Muscle layer of duodenum (tissue), 2 donors: ENCODE measurements at regions not wholly inside any gene's neighbourhood (a gene's known extent, or its start where the extent isn't known, plus 50 kb on each side); places are given as distances from the start of the nearest gene placed in this dataset.

Experiments
- H3K27ac ChIP-seq: one replicate; pipeline ENCODE4 v1.7.0; 2013; ENCODE audit warnings: mild to moderate bottlenecking, low read length
- H3K27me3 ChIP-seq: one replicate; pipeline ENCODE4 v1.7.0; 2013; ENCODE audit warnings: low read depth, mild to moderate bottlenecking, control low read depth, low read length
- H3K36me3 ChIP-seq, 2 donors: one replicate each; pipeline ENCODE4 v1.7.0; 2013; ENCODE audit warnings: low read length in 2 of 2, control low read depth in 1 of 2, mild to moderate bottlenecking in 1 of 2; ENCODE audit not compliant: insufficient read depth in 2 of 2, control insufficient read depth in 1 of 2
- H3K4me1 ChIP-seq, 2 donors: one replicate each; pipeline ENCODE4 v1.7.0; 2013; ENCODE audit warnings: low read length in 2 of 2, mild to moderate bottlenecking in 2 of 2, control low read depth in 1 of 2, moderate library complexity in 1 of 2; ENCODE audit not compliant: insufficient read depth in 2 of 2, control insufficient read depth in 1 of 2
- H3K4me3 ChIP-seq, 2 donors: one replicate each; pipeline ENCODE4 v1.7.0; 2013; ENCODE audit warnings: low read length in 2 of 2, low read depth in 1 of 2, mild to moderate bottlenecking in 1 of 2
- H3K9me3 ChIP-seq, 2 donors: one replicate each; pipeline ENCODE4 v1.7.0; 2013; ENCODE audit warnings: low read length in 2 of 2, control low read depth in 1 of 2, mild to moderate bottlenecking in 1 of 2; ENCODE audit not compliant: control insufficient read depth in 1 of 2
- donor health status: healthy.

- H3K4me3 ChIP-seq: no peak overlapping the region
- H3K36me3 ChIP-seq: no peaks in the 10 kb centered on the region
- no peaks in the 10 kb centered on the region for H3K4me1 ChIP-seq
- no peaks in the 10 kb centered on the region for H3K9me3 ChIP-seq
- no peak overlapping the region for H3K27ac ChIP-seq
- H3K27me3 ChIP-seq: no peaks in the 10 kb centered on the region
These were observed 242.1 kb downstream of the FGFR2 start for GRCh38 chr10:121356183-121356582.

DNA sequence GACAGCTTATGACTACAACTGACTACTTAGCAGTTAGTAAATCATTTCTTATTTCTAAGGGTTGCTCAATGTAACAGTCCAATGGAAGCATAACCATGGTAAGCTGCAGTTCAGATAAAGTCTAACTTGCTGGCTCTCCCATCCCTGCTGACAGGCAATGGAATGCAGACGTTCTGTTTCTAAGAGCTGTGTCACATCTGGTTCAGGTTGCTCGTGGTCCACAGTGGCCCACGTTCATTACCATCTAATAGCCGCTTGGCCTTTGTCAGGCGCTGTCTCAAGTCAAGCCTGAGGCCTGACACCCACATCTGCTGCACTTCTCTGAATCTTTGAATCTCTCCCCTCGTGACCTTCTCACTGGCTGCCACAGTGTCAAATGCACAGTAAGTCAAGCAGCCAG lies 240.8 kb downstream of the FGFR2 start:
- H3K9me3 ChIP-seq: no peaks in the 10 kb centered on the region
- H3K4me3 ChIP-seq: no peak overlapping the region
- H3K4me1 ChIP-seq: no peaks in the 10 kb centered on the region
- H3K27me3 ChIP-seq: no peaks in the 10 kb centered on the region
- no peak overlapping the region for H3K27ac ChIP-seq
- H3K36me3 ChIP-seq: no peaks in the 10 kb centered on the region

DNA sequence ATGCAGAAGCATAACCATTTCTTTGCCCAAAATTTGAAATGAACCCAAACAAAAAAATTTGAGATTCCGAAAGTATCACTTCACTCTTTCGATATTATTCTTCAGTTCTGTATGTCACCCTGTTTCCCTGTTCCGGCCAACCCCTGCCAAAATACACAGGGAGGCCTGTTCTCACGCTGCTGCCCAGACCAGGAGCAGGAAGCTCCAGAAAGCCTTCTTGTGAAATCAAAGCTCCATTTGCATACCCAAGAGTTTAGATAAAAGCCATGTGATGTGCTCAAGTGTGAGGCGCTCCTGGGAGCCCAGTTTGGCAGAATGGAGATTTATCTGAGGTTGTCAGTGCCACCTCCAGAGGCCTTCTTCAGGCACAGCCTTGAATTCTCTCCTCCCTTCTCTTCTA lies 236.2 kb downstream of the FGFR2 start:
- Histone ChIP-seq H3K4me3 (no peak overlapping the region), H3K27me3 (no peaks in the 10 kb centered on the region), H3K27ac (no peak overlapping the region), H3K36me3 (no peaks in the 10 kb centered on the region), H3K4me1 (no peaks in the 10 kb centered on the region), H3K9me3 (no peaks in the 10 kb centered on the region)

DNA sequence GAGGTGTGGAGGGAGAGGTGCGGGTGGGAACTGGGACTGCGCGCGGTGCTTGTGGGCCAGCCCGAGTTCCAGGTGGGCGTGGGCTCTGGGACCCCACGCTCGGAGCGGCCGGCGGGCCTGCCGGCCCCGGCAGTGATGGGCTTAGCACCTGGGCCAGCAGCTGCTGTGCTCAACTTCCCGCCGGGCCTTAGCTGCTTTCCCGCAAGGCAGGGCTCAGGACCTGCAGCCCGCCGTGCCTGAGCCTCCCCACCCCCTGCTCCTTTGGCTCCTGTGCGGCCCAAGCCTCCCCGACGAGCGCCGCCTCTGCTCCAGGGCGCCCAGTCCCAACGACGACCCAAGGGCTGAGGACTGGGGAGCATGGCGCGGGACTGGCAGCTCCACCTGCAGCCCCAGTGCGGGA lies 232.7 kb downstream of the FGFR2 start:
- Histone ChIP-seq H3K36me3 (no peaks in the 10 kb centered on the region), H3K27me3 (no peaks in the 10 kb centered on the region), H3K27ac (no peak overlapping the region), H3K9me3 (no peaks in the 10 kb centered on the region), H3K4me1 (no peaks in the 10 kb centered on the region), H3K4me3 (no peak overlapping the region)

- no peaks in the 10 kb centered on the region for H3K9me3 ChIP-seq
- H3K27ac ChIP-seq: no peak overlapping the region
- no peaks in the 10 kb centered on the region for H3K27me3 ChIP-seq
- H3K4me1 ChIP-seq: no peaks in the 10 kb centered on the region
- no peaks in the 10 kb centered on the region for H3K36me3 ChIP-seq
- no peak overlapping the region for H3K4me3 ChIP-seq
These were observed 229.8 kb downstream of the FGFR2 start for GRCh38 chr10:121368347-121369025.

- no peaks in the 10 kb centered on the region for H3K36me3 ChIP-seq
- H3K9me3 ChIP-seq: no peaks in the 10 kb centered on the region
- no peaks in the 10 kb centered on the region for H3K27me3 ChIP-seq
- no peak overlapping the region for H3K27ac ChIP-seq
- no peak overlapping the region for H3K4me3 ChIP-seq
- H3K4me1 ChIP-seq: no peaks in the 10 kb centered on the region
These were observed 228.6 kb downstream of the FGFR2 start for GRCh38 chr10:121369616-121370015.

DNA sequence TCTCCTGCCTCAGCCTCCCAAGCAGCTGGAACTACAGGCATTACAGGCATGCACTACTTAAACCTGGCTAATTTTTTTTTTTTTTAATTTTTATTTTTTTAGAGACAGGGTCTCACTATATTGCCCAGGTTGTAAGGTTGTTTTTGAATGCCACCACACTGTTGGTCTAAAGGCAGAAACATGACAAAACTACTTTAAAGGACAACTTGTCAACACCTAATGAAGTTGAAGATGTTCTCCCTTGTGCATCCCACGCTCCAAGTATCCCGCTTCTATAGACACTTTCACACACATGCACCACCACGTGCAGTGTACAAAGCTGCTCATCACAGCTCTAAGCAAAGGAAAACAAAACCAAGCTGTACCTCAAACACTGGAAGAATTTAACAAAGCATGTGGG lies 226.4 kb downstream of the FGFR2 start:
- H3K4me3 ChIP-seq: no peak overlapping the region
- no peaks in the 10 kb centered on the region for H3K4me1 ChIP-seq
- H3K9me3 ChIP-seq: no peaks in the 10 kb centered on the region
- H3K27ac ChIP-seq: no peak overlapping the region
- no peaks in the 10 kb centered on the region for H3K27me3 ChIP-seq
- H3K36me3 ChIP-seq: no peaks in the 10 kb centered on the region

- Histone ChIP-seq H3K4me3 (no peak overlapping the region), H3K4me1 (no peaks in the 10 kb centered on the region), H3K27me3 (no peaks in the 10 kb centered on the region), H3K9me3 (no peaks in the 10 kb centered on the region), H3K36me3 (no peaks in the 10 kb centered on the region), H3K27ac (no peak overlapping the region)
These were observed 224.8 kb downstream of the FGFR2 start for GRCh38 chr10:121373411-121373810.

DNA sequence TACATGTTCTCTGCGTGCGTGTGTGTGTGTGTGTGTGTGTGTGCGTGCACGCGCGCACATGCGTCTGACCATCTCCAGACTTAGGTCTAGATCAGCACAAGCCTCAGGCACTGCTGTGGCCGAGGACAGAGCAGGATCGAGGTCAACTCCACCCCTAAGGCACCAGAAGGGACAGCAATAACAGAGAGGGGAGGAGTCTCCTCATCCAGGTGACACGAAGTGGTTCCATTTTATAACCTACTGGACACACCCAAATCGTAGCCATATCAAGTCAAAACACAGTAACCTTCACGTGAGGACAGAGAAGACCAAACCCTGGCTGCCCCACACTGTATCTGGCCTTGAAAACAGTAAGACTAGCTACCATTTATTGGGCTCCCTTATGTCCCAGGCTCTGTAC lies 224.1 kb downstream of the FGFR2 start:
- Histone ChIP-seq H3K4me3 (no peak overlapping the region), H3K36me3 (no peaks in the 10 kb centered on the region), H3K27me3 (no peaks in the 10 kb centered on the region), H3K27ac (no peak overlapping the region), H3K4me1 (no peaks in the 10 kb centered on the region), H3K9me3 (no peaks in the 10 kb centered on the region)

- Histone ChIP-seq H3K4me3 (no peak overlapping the region), H3K27ac (no peak overlapping the region), H3K9me3 (no peaks in the 10 kb centered on the region), H3K4me1 (no peaks in the 10 kb centered on the region), H3K27me3 (no peaks in the 10 kb centered on the region), H3K36me3 (no peaks in the 10 kb centered on the region)
These were observed 223.1 kb downstream of the FGFR2 start for GRCh38 chr10:121375172-121375571.

- Histone ChIP-seq H3K9me3 (no peaks in the 10 kb centered on the region), H3K4me1 (no peaks in the 10 kb centered on the region), H3K27me3 (no peaks in the 10 kb centered on the region), H3K36me3 (no peaks in the 10 kb centered on the region), H3K4me3 (no peak overlapping the region), H3K27ac (no peak overlapping the region)
These were observed 219.9 kb downstream of the FGFR2 start for GRCh38 chr10:121378251-121378801.

DNA sequence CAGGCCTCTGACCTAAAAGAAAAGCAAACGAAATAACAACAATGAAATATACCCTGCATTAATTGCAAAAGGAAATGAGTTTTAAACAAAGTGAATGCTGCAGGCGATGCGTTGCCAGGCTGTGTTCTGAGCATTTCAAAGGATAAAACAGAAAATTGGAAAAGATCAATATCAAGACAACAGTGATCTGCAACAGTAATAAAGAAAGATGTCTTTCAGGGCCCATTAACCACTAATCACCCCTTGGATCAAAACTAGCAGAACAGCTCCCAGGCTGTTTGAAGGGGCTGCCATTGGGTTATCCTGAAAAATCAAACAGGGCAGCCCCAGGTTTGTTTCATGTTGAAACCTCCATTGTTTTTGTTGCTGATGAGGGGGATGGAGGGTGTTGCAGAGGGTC lies 219.2 kb downstream of the FGFR2 start:
- H3K4me3 ChIP-seq: no peak overlapping the region
- H3K4me1 ChIP-seq: no peaks in the 10 kb centered on the region
- H3K27ac ChIP-seq: no peak overlapping the region
- H3K36me3 ChIP-seq: no peaks in the 10 kb centered on the region
- H3K27me3 ChIP-seq: no peaks in the 10 kb centered on the region
- H3K9me3 ChIP-seq: no peaks in the 10 kb centered on the region
